Parathyroid adenoma (tissue), 2 donors: ENCODE measurements at regions not wholly inside any gene's neighbourhood (a gene's known extent, or its start where the extent isn't known, plus 50 kb on each side); places are given as distances from the start of the nearest gene placed in this dataset.

Source experiments
- H2AFZ ChIP-seq: fragments of 300-600 bp; sonication (generic); one replicate; pipeline ENCODE4 v1.7.0; 2017; ENCODE audit warnings: antibody characterized with exemption, mild to moderate bottlenecking
- H3K27ac ChIP-seq: fragments of 300-600 bp; sonication (generic); one replicate; pipeline ENCODE4 v1.7.0; 2017
- H3K27me3 ChIP-seq: fragments of 300-600 bp; sonication (generic); one replicate; pipeline ENCODE4 v1.7.0; 2017; ENCODE audit warnings: low read length; ENCODE audit not compliant: control insufficient read depth, insufficient read depth
- H3K36me3 ChIP-seq: fragments of 300-600 bp; sonication (generic); one replicate; pipeline ENCODE4 v1.7.0; 2017; ENCODE audit warnings: low read length; ENCODE audit not compliant: control insufficient read depth, insufficient read depth
- H3K4me1 ChIP-seq: fragments of 300-600 bp; sonication (generic); one replicate; pipeline ENCODE4 v1.7.0; 2017; ENCODE audit warnings: control low read depth
- H3K4me2 ChIP-seq: fragments of 300-600 bp; sonication (generic); one replicate; pipeline ENCODE4 v1.7.0; 2017; ENCODE audit warnings: low read length
- H3K4me3 ChIP-seq: fragments of 300-600 bp; sonication (generic); one replicate; pipeline ENCODE4 v1.7.0; 2017; ENCODE audit warnings: low read depth, low read length
- H3K79me2 ChIP-seq: fragments of 300-600 bp; sonication (generic); one replicate; pipeline ENCODE4 v1.7.0; 2017; ENCODE audit warnings: control low read depth
- H3K9ac ChIP-seq: fragments of 300-600 bp; sonication (generic); one replicate; pipeline ENCODE4 v1.7.0; 2017; ENCODE audit warnings: mild to moderate bottlenecking
- H3K9me3 ChIP-seq: fragments of 300-600 bp; sonication (generic); one replicate; pipeline ENCODE4 v1.7.0; 2017; ENCODE audit warnings: low read length; ENCODE audit not compliant: control insufficient read depth
- CTCF ChIP-seq: fragments of 300-600 bp; sonication (generic); IDR thresholded peaks from one replicate; pipeline ENCODE4 v1.7.0; 2017; ENCODE audit warnings: antibody characterized with exemption, mild to moderate bottlenecking
- donor health status: primary hyperparathyroidism.

- Histone ChIP-seq H3K27ac (no peak overlapping the region), H3K36me3 (no peaks in the 10 kb centered on the region), H3K9ac (no peak overlapping the region), H3K4me2 (no peak overlapping the region), H3K4me1 (no peaks in the 10 kb centered on the region), H3K79me2 (no peaks in the 10 kb centered on the region), H3K27me3 (no peaks in the 10 kb centered on the region), H3K9me3 (no peaks in the 10 kb centered on the region), H2AFZ (no peak overlapping the region), H3K4me3 (no peak overlapping the region)
- no peak for TF ChIP-seq CTCF
These were observed 390.1 kb downstream of the LTN1 start for GRCh38 chr21:28602546-28602945.

GRCh38 chr21:28598214-28598613, 394.5 kb downstream of the LTN1 start:
- TF ChIP-seq CTCF, result no peak
- H2AFZ ChIP-seq, result no peak overlapping the region
- no peak overlapping the region for H3K9ac ChIP-seq

GRCh38 chr21:28592205-28592865, 400.3 kb downstream of the LTN1 start:
- H2AFZ ChIP-seq, result no peak overlapping the region
- no peaks in the 10 kb centered on the region for H3K36me3 ChIP-seq
- no peaks in the 10 kb centered on the region for H3K27me3 ChIP-seq
- H3K4me3 ChIP-seq, result no peak overlapping the region
- no peaks in the 10 kb centered on the region for H3K4me1 ChIP-seq
- H3K79me2 ChIP-seq, result no peaks in the 10 kb centered on the region
- TF ChIP-seq CTCF, result no peak
- no peak overlapping the region for H3K4me2 ChIP-seq
- H3K9me3 ChIP-seq, result no peaks in the 10 kb centered on the region
- H3K9ac ChIP-seq, result no peak overlapping the region
- no peak overlapping the region for H3K27ac ChIP-seq

More at GRCh38 chr21:28598214-28598613, 394.5 kb downstream of the LTN1 start:
- H3K36me3 ChIP-seq, result no peaks in the 10 kb centered on the region
- no peaks in the 10 kb centered on the region for H3K79me2 ChIP-seq
- no peaks in the 10 kb centered on the region for H3K4me1 ChIP-seq
- no peaks in the 10 kb centered on the region for H3K9me3 ChIP-seq
- H3K27me3 ChIP-seq, result no peaks in the 10 kb centered on the region
- H3K4me2 ChIP-seq, result no peak overlapping the region
- H3K27ac ChIP-seq, result no peak overlapping the region
- H3K4me3 ChIP-seq, result no peak overlapping the region

- H3K27ac ChIP-seq, result no peak overlapping the region
- no peak for TF ChIP-seq CTCF
- no peaks in the 10 kb centered on the region for H3K27me3 ChIP-seq
These were observed 402.0 kb downstream of the LTN1 start for GRCh38 chr21:28590676-28591075.

GRCh38 chr21:28590026-28590425, 402.7 kb downstream of the LTN1 start:
- Histone ChIP-seq H3K79me2 (no peaks in the 10 kb centered on the region), H3K36me3 (no peaks in the 10 kb centered on the region), H3K9me3 (no peaks in the 10 kb centered on the region), H2AFZ (no peak overlapping the region), H3K27me3 (no peaks in the 10 kb centered on the region), H3K4me1 (no peaks in the 10 kb centered on the region), H3K4me2 (no peak overlapping the region), H3K4me3 (no peak overlapping the region), H3K9ac (no peak overlapping the region), H3K27ac (no peak overlapping the region)
- no peak for TF ChIP-seq CTCF

More at GRCh38 chr21:28590676-28591075, 402.0 kb downstream of the LTN1 start:
- Histone ChIP-seq H3K4me1 (no peaks in the 10 kb centered on the region), H3K4me2 (no peak overlapping the region), H3K79me2 (no peaks in the 10 kb centered on the region), H2AFZ (no peak overlapping the region), H3K9ac (no peak overlapping the region), H3K36me3 (no peaks in the 10 kb centered on the region), H3K4me3 (no peak overlapping the region), H3K9me3 (no peaks in the 10 kb centered on the region)
